HG03039 (cell line): ENCODE measurements at regions not wholly inside any gene's neighbourhood (a gene's known extent, or its start where the extent isn't known, plus 50 kb on each side); places are given as distances from the start of the nearest gene placed in this dataset.
"Not testable (repeated sequence)": the region's sequence is repeated elsewhere in the genome, so short reads cannot be mapped to it uniquely, and the experiment has no call there.

Experiments used
- ATAC-seq: cut with Tn5 transposase; IDR thresholded peaks from one replicate; pipeline ENCODE4 v1.9.1; 2021; ENCODE audit warnings: mild to moderate bottlenecking, moderate library complexity; ENCODE audit not compliant: unreplicated experiment

GRCh38 chr11:23903044-23903704 is 593.7 kb upstream of the LUZP2 start:
- no peak for ATAC-seq

GRCh38 chr11:23919455-23919854 is 577.4 kb upstream of the LUZP2 start:
- ATAC-seq = no peak

GRCh38 chr11:23923357-23923756 is 573.5 kb upstream of the LUZP2 start:
- no peak for ATAC-seq

- no peak for ATAC-seq
These were observed 572.6 kb upstream of the LUZP2 start for GRCh38 chr11:23924226-23924625.

- no peak for ATAC-seq
These were observed 565.4 kb upstream of the LUZP2 start for GRCh38 chr11:23931443-23931842.

GRCh38 chr11:23932485-23932898 is 564.4 kb upstream of the LUZP2 start:
- no peak for ATAC-seq

- no peak for ATAC-seq
These were observed 563.1 kb upstream of the LUZP2 start for GRCh38 chr11:23933721-23934120.

GRCh38 chr11:23934671-23935270 is 562.1 kb upstream of the LUZP2 start:
- ATAC-seq = not testable (repeated sequence)

GRCh38 chr11:23942117-23942815 is 554.6 kb upstream of the LUZP2 start:
- ATAC-seq = not testable (repeated sequence)

GRCh38 chr11:23944923-23945322 is 551.9 kb upstream of the LUZP2 start:
- no peak for ATAC-seq

- ATAC-seq = no peak
These were observed 549.0 kb upstream of the LUZP2 start for GRCh38 chr11:23947883-23948282.

GRCh38 chr11:23948851-23949250 is 548.0 kb upstream of the LUZP2 start:
- ATAC-seq = no peak

- no peak for ATAC-seq
These were observed 542.7 kb upstream of the LUZP2 start for GRCh38 chr11:23953951-23954710.

- ATAC-seq = no peak
These were observed 542.1 kb upstream of the LUZP2 start for GRCh38 chr11:23954730-23955129.

- ATAC-seq = no peak
These were observed 540.3 kb upstream of the LUZP2 start for GRCh38 chr11:23956586-23956985.

GRCh38 chr11:23957314-23957713 is 539.5 kb upstream of the LUZP2 start:
- ATAC-seq = no peak

- ATAC-seq = no peak
These were observed 537.4 kb upstream of the LUZP2 start for GRCh38 chr11:23959462-23959861.

- ATAC-seq = no peak
These were observed 535.1 kb upstream of the LUZP2 start for GRCh38 chr11:23961503-23962338.

- no peak for ATAC-seq
These were observed 523.6 kb upstream of the LUZP2 start for GRCh38 chr11:23973244-23973643.

- no peak for ATAC-seq
These were observed 522.8 kb upstream of the LUZP2 start for GRCh38 chr11:23974051-23974450.

GRCh38 chr11:23974601-23975000 is 522.3 kb upstream of the LUZP2 start:
- no peak for ATAC-seq
